ENCODE measurements at regions not wholly inside any gene's neighbourhood (a gene's known extent, or its start where the extent isn't known, plus 50 kb on each side); places are given as distances from the start of the nearest gene placed in this dataset.

- Histone ChIP-seq H3K27me3 (replicated peaks in 1 of 4; ENCODE audit: control insufficient read depth in 3 of 4, extremely low read depth in 1 of 4, insufficient read depth in 3 of 4, low read length in 3 of 4) (peaks cover 0 to 2% (median 1%) of the 10 kb centered on the region in 4 experiments; a peak in 4 of 7 replicates), H3K4me2 (ENCODE audit: insufficient read depth in 1 of 2, low read depth in 2 of 2, low read length in 2 of 2) (peak overlapping the region in 1 of 2 experiments; percentile 36; a peak in 1 of 4 replicates), H2AFZ (ENCODE audit: low read length) (peak overlapping the region; percentile 81; the same call in 1 of the 2 replicates), H2AK5ac (ENCODE audit: low read depth, low read length) (no peak overlapping the region), H3K36me3 (ENCODE audit: control insufficient read depth in 2 of 4, insufficient read depth in 4 of 4, low read length in 3 of 4) (no peaks in the 10 kb centered on the region), H4K20me1 (replicated peaks in 1 of 2; ENCODE audit: control insufficient read depth in 1 of 2, insufficient read depth in 2 of 2, low read length in 2 of 2) (no peaks in the 10 kb centered on the region), H3K79me2 (ENCODE audit: control insufficient read depth in 1 of 2, insufficient read depth in 2 of 2, low read length in 2 of 2) (no peaks in the 10 kb centered on the region), H3K4me3 (ENCODE audit: extremely low read depth in 1 of 4, insufficient read depth in 2 of 4, low read depth in 3 of 4, low read length in 4 of 4) (no peak overlapping the region), H3K9ac (replicated peaks in 1 of 4; ENCODE audit: extremely low read depth in 1 of 4, low read depth in 3 of 4, low read length in 3 of 4) (no peak overlapping the region), H2BK20ac (ENCODE audit: low read length) (no peak overlapping the region), H4K8ac (ENCODE audit: extremely low read depth, insufficient read depth, low read length) (no peak overlapping the region), H3K23ac (ENCODE audit: insufficient read length) (no peak overlapping the region), H2BK15ac (ENCODE audit: low read length) (no peak overlapping the region), H3K9me3 (ENCODE audit: insufficient read depth in 2 of 2, low read depth in 1 of 2, low read length in 1 of 2) (peaks cover 0 to 6% of the 10 kb centered on the region in 2 experiments; a peak in 1 of 4 replicates), H3K56ac (replicated peaks; ENCODE audit: insufficient read length, low read depth, low read length) (no peak overlapping the region), H3K4me1 (replicated peaks in 1 of 4; ENCODE audit: control insufficient read depth in 3 of 4, insufficient read depth in 4 of 4, low read length in 3 of 4) (peaks cover 0 to 4% (median 1%) of the 10 kb centered on the region in 4 experiments; a peak in 2 of 7 replicates), H3K23me2 (ENCODE audit: low read depth, low read length) (no peaks in the 10 kb centered on the region), H3K18ac (ENCODE audit: extremely low read depth, low read length) (no peak overlapping the region), H4K91ac (replicated peaks; ENCODE audit: insufficient read length, low read length) (no peak overlapping the region), H2BK120ac (replicated peaks; ENCODE audit: low read depth, low read length) (no peak overlapping the region), H3K27ac (ENCODE audit: low read depth, low read length) (no peak overlapping the region), H4K5ac (ENCODE audit: insufficient read length, low read depth, low read length) (no peak overlapping the region), H3K14ac (ENCODE audit: insufficient read length) (no peak overlapping the region), H2BK12ac (ENCODE audit: low read depth, low read length) (no peak overlapping the region), H2BK5ac (ENCODE audit: low read depth, low read length) (no peak overlapping the region), H3K4ac (replicated peaks; ENCODE audit: insufficient read length, low read depth, low read length) (no peak overlapping the region), H3K79me1 (ENCODE audit: low read depth, low read length) (no peaks in the 10 kb centered on the region)
- WGBS, 2 experiments (ENCODE audit: extremely low coverage in 1 of 2, insufficient coverage in 1 of 2, insufficient read length in 1 of 2, insufficient replicate concordance in 2 of 2, low coverage in 1 of 2, low lambda C conversion rate in 2 of 2, missing lambda C conversion rate in 1 of 2), result 60% methylated on average over 3 of the region's 3 CpGs; no CpG with 5 or more reads in 1 of the 2 experiments
- POLR2A ChIA-PET (ENCODE audit: partially characterized antibody), result no interaction called here
- FAIRE-seq (no peak), DNase-seq (ENCODE audit: low read depth in 1 of 2, low spot score in 2 of 2) (no peak)
- CTCF ChIA-PET (ENCODE audit: partially characterized antibody), result no interaction called here
- TF ChIP-seq MAX (IDR thresholded peaks at IDR 0.05), result no peak
- TF ChIP-seq TBP (IDR thresholded peaks at IDR 0.05; ENCODE audit: low read depth, low read length), result no peak
- no peak for TF ChIP-seq E2F6 (IDR thresholded peaks at IDR 0.05)
- no peak for TF ChIP-seq MAFK (IDR thresholded peaks at IDR 0.05; ENCODE audit: low read depth, low read length)
- no peak for TF ChIP-seq ASH2L (IDR thresholded peaks at IDR 0.05; ENCODE audit: low read length)
- no peak for TF ChIP-seq RFX5 (IDR thresholded peaks at IDR 0.05; ENCODE audit: borderline replicate concordance, low read depth, low read length)
- no peak for TF ChIP-seq SP2 (IDR thresholded peaks at IDR 0.05; ENCODE audit: low read length)
Measured at GRCh38 chr20:60255415-60255814, 297.2 kb downstream of the CDH26 start.

Measured in H1 (cell line).